ENCODE measurements at regions not wholly inside any gene's neighbourhood (a gene's known extent, or its start where the extent isn't known, plus 50 kb on each side); places are given as distances from the start of the nearest gene placed in this dataset.
"Not testable (repeated sequence)": the region's sequence is repeated elsewhere in the genome, so short reads cannot be mapped to it uniquely, and the experiment has no call there.

GRCh38 chr1:241447031-241447644 is 72.4 kb downstream of the FH start:
- ATAC-seq: no peak
- H3K4me3 ChIP-seq: no peak overlapping the region
- H3K27me3 ChIP-seq: no peaks in the 10 kb centered on the region
- TF ChIP-seq CTCF (IDR thresholded peaks at IDR 0.05): no peak
- no peaks in the 10 kb centered on the region for H3K9me3 ChIP-seq
- intact Hi-C loops (cut with DNase I): no loop called here
- no peaks in the 10 kb centered on the region for H3K4me1 ChIP-seq
- no peak overlapping the region for H3K27ac ChIP-seq
- DNase-seq: no peak
- H3K36me3 ChIP-seq: no peaks in the 10 kb centered on the region

GRCh38 chr1:241444836-241445235 is 74.7 kb downstream of the FH start:
- Histone ChIP-seq H3K36me3 (no peaks in the 10 kb centered on the region), H3K4me1 (no peaks in the 10 kb centered on the region), H3K9me3 (no peaks in the 10 kb centered on the region), H3K27me3 (no peaks in the 10 kb centered on the region), H3K4me3 (no peak overlapping the region), H3K27ac (no peak overlapping the region)
- DNase-seq (no peak), ATAC-seq (no peak)
- TF ChIP-seq CTCF (IDR thresholded peaks at IDR 0.05): no peak
- intact Hi-C loops (cut with DNase I): no loop called here

- DNase-seq (no peak), ATAC-seq (no peak)
- no peaks in the 10 kb centered on the region for H3K9me3 ChIP-seq
- intact Hi-C loops (cut with DNase I): no loop called here
- H3K4me1 ChIP-seq: no peaks in the 10 kb centered on the region
- no peaks in the 10 kb centered on the region for H3K27me3 ChIP-seq
- no peak for TF ChIP-seq CTCF (IDR thresholded peaks at IDR 0.05)
- H3K36me3 ChIP-seq: no peaks in the 10 kb centered on the region
- no peak overlapping the region for H3K27ac ChIP-seq
- H3K4me3 ChIP-seq: no peak overlapping the region
Measured at GRCh38 chr1:241443561-241443960, 76.0 kb downstream of the FH start.

- Histone ChIP-seq H3K27ac (no peak overlapping the region), H3K36me3 (no peaks in the 10 kb centered on the region), H3K4me3 (no peak overlapping the region), H3K4me1 (no peaks in the 10 kb centered on the region), H3K27me3 (no peaks in the 10 kb centered on the region), H3K9me3 (no peaks in the 10 kb centered on the region)
- TF ChIP-seq CTCF (IDR thresholded peaks at IDR 0.05): no peak
- ATAC-seq: no peak
- intact Hi-C loops (cut with DNase I): no loop called here
- DNase-seq: no peak
Measured at GRCh38 chr1:241442686-241443085, 76.9 kb downstream of the FH start.

- ATAC-seq (no peak), DNase-seq (no peak)
- Histone ChIP-seq H3K4me1 (no peaks in the 10 kb centered on the region), H3K27me3 (no peaks in the 10 kb centered on the region), H3K9me3 (no peaks in the 10 kb centered on the region), H3K36me3 (no peaks in the 10 kb centered on the region), H3K4me3 (no peak overlapping the region), H3K27ac (no peak overlapping the region)
- intact Hi-C loops (cut with DNase I): no loop called here
- no peak for TF ChIP-seq CTCF (IDR thresholded peaks at IDR 0.05)
Measured at GRCh38 chr1:241440904-241441303, 78.7 kb downstream of the FH start.

- H3K27me3 ChIP-seq; DNase-seq; H3K27ac ChIP-seq; H3K9me3 ChIP-seq; H3K36me3 ChIP-seq; intact Hi-C loops (cut with DNase I); H3K4me1 ChIP-seq; H3K4me3 ChIP-seq; ATAC-seq: not testable (repeated sequence)
Measured at GRCh38 chr1:241438686-241439085, 80.9 kb downstream of the FH start.

All from left lung (tissue), 4 donors.